Stimulated activated CD4-positive, alpha-beta T cell treated with anti-CD3 and anti-CD28 coated beads, Interleukin-4, amount 100 ng/mL, for 48 hours (primary cell): ENCODE measurements at regions not wholly inside any gene's neighbourhood (a gene's known extent, or its start where the extent isn't known, plus 50 kb on each side); places are given as distances from the start of the nearest gene placed in this dataset.
A peak's percentile ranks its signal among the peaks of the same experiment; 100 is the strongest.

Source experiments
- DNase-seq, 2 donors: peaks; one replicate each; pipeline ENCODE4 v3.0.0-alpha.2; 2020; ENCODE audit warnings: low read depth in 2 of 2

- no peak for DNase-seq
Measured at GRCh38 chr7:10266976-10267375, 706.7 kb upstream of the PHF14 start.

DNA sequence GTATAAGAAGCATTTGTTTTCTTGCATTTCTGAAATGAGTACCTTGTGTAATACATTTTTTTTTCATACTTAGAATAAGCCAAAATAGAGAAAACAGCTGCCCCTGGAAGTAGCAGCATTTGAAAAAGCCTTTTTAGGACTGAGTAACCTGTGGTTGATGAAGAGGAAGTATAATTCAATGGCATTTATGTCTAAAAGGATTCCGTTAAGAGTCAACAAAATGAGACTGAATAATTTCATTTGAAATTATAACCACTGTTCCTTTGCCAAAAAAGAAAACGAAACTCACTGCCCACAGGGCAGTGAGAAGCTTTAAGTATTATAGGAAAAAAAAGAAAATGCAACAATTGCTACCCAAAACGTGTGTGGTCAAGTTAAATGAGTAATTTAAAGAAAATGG is 705.6 kb upstream of the PHF14 start:
- DNase-seq: no peak

- DNase-seq: no peak
Measured at GRCh38 chr7:10282909-10283308, 690.8 kb upstream of the PHF14 start.

DNA sequence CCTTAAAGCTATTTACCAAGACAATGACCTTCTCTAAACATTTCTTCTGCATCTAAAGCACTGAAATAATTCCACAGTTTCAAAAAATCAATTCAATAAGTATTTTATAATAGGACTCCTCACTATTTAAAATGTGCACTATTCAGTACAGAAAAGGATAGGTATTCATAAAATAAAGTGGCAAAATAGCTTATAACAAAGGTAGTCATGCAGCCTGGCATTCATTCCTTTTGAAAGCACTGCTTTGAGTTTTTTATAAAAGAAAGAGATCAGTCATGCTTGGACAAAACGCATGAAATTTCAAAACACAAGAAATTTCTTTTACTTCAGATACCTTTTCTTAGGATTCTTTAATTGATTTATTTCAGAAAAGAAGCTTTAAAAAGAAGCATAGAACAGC is 689.7 kb upstream of the PHF14 start:
- no peak for DNase-seq

DNA sequence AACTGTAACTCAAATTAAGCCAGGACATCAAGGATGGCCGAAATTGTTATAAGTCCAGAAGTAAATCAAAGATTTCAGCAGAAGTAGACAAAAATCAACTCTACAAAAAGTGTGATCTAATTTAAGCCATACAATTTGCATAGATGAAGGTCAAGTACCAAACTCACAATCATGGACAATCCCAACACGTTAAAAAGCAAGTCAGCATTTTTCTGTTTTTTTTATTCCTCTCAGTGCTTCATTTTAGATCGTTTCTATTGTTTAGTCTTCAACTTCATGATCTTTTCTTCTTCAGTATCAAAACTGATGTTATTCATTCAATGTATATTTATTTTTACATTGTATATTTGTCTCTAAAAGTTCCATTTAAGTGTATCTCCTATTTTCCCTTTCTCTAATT is 674.3 kb upstream of the PHF14 start:
- no peak for DNase-seq

- no peak for DNase-seq
Measured at GRCh38 chr7:10300577-10300976, 673.1 kb upstream of the PHF14 start.

- DNase-seq: no peak
Measured at GRCh38 chr7:10308276-10308675, 665.4 kb upstream of the PHF14 start.

DNA sequence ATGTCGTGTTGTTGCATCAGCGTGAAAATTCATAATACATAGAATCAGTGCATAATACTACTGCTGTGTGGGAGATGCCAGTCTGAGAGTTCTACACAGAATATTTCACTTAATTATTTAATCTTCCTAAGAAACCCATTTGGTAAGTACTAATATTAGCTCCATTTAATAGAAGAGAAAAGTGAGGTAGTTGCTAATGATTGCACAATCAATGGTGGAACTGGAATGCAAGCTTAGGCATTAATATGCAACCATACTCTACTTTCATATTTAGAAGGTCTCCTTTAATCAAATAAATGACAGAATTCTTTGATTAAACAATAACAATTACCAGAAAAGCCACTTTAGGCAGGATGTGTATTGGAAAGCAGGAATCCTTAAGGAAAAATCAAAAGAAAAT is 660.7 kb upstream of the PHF14 start:
- no peak for DNase-seq

DNA sequence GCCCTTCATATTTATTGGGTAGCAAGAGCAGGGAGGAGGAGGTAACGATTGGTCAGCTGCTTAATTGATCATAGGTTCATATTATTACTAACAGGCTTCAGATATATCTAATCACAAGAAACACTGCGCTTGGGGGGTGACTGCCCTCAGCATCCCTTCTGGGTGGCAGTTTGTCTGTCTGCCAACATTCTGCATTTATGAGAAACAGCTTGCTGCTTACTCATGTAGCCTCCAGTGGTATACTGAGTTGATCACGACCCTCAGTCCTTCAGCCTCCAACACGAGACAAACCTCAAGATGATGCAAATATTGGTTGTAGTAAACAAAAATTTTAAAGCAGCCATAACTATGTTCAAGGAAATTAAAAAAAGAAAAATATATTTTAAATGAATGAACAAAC is 657.8 kb upstream of the PHF14 start:
- DNase-seq: no peak

- DNase-seq: no peak
Measured at GRCh38 chr7:10316488-10316887, 657.2 kb upstream of the PHF14 start.

- DNase-seq: no peak
Measured at GRCh38 chr7:10325395-10325794, 648.3 kb upstream of the PHF14 start.

DNA sequence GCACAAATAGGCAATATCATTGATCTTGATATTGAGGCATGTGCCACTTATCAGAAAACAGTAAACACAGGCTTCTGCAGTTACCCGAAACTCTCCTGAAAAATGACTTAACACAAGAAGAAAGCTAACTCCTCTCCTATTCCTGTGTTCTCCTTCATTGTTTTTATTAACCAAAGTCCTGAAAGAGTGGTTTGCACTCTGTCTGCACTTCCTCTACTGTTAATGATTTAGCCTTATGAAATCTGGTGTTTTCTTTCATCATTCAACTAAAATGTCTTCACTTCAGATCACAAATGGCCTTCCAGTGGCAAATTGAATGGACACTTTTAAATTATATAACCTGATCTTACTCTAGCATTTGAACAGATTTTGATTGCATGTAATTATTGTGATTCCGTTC is 630.6 kb upstream of the PHF14 start:
- DNase-seq: no peak

- no peak for DNase-seq
Measured at GRCh38 chr7:10346032-10346431, 627.6 kb upstream of the PHF14 start.

DNA sequence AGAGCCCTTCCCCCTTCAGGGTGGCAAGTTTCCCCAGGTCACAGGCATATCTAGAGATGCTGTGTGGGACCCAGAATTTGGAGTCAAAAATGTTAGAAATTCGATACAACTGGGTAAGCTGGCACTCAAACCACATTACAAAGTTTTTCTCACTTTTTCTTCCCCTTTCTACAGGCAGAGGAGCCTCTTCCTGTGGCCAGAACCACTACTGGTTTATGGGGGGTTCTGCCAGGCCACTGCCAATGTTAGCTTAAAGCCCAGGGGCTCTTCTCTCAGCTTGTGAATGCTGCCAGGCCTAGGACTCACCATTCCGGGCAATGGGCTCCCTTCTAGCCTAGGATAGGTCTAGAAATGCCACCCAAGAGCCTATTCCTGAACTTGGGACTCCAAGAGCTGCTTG is 617.9 kb upstream of the PHF14 start:
- DNase-seq: no peak

GRCh38 chr7:10360050-10360449 is 613.6 kb upstream of the PHF14 start:
- DNase-seq: no peak

DNA sequence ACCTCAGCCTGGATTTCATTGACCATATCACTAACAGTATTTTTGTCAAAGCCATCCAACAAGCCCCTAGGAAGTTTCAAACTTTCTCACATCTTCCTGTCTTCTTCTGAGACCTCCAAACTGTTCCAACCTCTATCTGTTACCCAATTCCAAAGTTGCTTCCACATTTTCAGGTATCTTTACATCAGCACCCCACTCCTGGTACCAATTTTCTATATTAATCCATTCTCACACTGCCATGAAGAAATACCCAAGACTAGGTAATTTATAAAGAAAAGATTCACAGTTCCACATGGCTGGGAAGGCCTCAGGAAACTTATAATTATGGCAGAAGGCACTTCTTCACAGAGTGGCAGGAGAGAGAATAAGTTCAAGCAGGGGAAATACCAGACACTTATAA is 571.9 kb upstream of the PHF14 start:
- DNase-seq: no peak

DNA sequence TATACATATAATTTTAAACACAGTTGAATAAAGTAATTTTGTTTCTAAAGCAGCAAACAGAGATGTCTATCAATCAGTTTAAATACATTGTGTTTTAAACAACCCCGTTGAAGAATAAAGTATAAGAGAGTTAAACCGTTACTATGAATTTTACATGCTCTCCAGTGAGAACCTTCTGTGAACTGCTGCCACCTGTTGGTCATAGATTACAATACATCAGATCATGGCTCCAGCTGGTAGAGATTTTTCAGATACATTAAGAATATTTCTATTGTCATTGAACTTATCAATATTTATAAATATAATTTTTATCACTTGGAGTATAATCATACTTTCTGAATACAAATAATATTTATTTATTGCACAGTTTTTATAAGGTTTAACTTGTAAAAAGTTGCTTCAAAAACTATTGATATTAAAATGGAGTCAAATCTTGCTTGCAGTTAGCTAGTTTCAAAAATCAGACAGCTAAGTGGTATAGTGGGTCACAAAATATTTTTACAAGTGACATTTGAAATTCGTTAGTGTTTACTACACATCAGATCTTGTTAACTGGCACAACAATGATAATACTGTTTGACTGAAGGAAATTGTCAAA is 561.2 kb upstream of the PHF14 start:
- peak in 1 of 2 donors; percentile 2 for DNase-seq

- no peak for DNase-seq
Measured at GRCh38 chr7:10418985-10419384, 554.7 kb upstream of the PHF14 start.

GRCh38 chr7:10429031-10429430 is 544.6 kb upstream of the PHF14 start:
- no peak for DNase-seq

DNA sequence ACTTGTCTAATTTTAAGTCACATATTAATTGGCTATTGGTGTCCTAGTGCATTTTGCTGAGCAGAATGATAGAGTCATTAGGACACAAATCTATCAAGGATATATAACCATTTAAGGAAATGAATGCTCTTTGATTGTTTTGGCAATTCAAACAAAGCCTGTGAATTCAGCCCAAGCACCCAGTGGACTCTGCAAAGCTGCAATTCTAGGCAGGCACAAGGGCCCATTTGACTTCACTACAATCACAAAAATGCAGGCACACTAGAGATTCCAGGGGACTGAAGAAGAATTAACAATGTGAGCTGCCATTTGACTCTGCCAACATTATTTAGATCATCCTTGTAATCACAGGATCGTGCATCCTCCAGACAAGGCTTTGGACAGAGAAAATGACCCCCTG is 544.2 kb upstream of the PHF14 start:
- no peak for DNase-seq

GRCh38 chr7:10436302-10436701 is 537.4 kb upstream of the PHF14 start:
- no peak for DNase-seq

DNA sequence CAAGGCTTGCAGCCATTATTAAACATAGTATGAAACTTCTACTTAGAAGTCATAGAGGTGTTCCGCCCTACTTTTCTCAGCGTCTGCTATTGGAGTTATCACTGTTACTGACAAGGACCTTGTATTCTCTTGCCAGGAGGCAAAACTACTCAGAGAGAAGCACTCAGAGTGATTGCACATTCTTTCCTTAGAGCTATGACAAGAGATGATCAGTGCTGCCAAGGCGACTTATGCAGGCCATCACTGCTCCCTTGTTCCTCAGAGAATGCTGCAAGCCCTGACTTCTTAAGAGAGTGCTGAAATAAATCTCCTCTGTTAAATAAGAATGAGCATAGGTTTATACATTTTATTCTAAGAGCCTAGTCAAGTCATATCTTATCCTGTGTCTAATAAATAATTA is 534.6 kb upstream of the PHF14 start:
- DNase-seq: no peak

DNA sequence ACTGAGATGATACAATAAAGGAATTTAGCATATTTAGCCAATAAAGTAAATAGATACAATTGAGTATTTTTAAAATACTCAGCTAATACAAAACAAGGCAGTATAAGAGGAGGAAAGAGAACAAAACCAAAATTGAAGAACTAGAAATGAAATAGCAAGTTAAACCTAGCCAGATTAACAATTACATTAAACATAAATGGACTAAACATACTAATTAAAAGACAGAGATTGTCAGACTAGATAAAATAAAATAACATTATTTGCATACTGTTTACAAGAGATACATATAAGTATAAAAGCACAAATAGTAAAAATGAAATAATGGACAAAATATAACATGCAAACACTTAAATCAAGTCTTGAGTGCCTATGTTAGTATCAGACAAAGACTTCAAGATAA is 517.7 kb upstream of the PHF14 start:
- no peak for DNase-seq

DNA sequence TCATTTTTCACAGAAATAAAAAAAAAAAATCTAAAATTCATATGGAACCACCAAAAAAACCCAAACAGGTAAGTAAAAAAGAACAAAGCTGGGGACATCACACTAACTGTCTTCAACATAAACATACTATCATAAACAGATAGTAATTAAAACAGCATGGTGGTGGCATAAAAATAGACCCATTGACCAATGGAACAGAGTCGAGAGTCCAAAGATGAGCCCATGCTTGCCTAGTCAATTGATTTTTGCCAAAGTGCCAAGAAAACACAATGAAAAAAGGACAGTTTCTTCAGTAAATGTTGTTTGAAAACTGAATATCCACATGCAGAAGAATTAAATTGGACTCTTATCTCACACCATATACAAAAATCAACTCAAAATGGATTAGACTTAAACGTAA is 513.2 kb upstream of the PHF14 start:
- DNase-seq: no peak

GRCh38 chr7:10463701-10464100 is 510.0 kb upstream of the PHF14 start:
- no peak for DNase-seq
